ENCODE measurements at regions not wholly inside any gene's neighbourhood (a gene's known extent, or its start where the extent isn't known, plus 50 kb on each side); places are given as distances from the start of the nearest gene placed in this dataset.
"Not testable (repeated sequence)": the region's sequence is repeated elsewhere in the genome, so short reads cannot be mapped to it uniquely, and the experiment has no call there.

DNA sequence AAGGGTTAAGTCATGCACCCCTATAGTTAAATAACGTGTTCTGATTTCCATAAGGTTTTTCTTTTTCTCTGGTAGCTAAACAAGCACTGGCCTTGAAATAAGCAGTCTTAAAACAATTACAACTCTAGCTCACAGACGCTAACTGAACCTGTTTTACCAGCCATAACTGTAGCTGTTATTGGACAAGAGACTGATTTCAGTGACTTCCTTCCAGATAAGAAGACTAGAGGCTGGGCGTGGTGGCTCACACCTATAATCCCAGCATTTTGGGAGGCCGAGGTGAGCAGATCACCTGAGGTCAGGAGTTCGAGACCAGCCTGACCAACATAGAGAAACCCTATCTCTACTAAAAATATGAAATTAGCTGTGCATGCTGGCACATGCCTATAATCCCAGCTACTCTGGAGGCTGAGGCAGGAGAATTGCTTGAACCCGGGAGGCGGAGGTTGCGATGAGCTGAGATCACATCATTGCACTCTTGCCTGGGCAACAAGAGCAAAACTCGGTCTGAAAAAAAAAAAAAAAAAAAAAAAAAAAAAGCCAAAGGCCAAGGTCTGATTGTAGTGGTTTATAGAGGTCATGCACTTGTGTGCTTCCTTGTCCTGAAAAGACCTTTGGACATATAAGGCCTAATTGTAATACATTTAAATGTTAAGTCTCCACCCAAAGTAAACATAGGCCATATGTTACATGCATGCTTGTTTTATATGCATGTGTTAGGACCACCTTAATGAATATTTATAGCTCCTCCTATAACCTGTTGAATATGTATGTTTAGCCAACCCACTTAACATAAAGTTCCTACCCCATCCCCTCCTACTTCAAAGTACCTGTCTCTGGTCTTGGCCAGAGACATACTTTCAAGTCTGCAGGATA, 319.5 kb upstream of the CA10 start:
- POLR2A ChIA-PET = no interaction called here
- CTCF ChIA-PET = interaction anchor here (0.7 kb wide), 1 partner anchor 710 kb away, joined by 5 read pairs; no protein-coding TSS in a partner anchor

- POLR2A ChIA-PET = no interaction called here
- CTCF ChIA-PET = no interaction called here
Measured at GRCh38 chr17:52476638-52477313, 318.3 kb upstream of the CA10 start.

DNA sequence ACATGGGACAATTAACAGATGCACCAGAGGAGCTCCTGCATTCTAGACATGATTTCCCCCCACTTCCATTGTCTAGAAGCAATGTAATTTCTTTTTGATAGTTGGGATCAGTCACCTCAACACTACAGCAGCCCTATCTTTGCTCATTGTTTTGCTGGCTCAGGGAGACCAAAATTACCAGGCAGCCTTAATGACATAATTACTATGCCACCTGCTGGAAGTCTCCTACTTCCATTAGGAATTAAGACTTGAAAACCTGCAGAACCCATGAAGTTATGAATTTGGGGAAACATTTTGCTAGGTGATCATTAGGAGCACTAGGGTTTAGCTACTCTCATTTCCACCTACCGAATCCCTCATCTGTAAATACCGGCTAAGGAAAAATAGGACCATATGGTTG, 312.0 kb upstream of the CA10 start:
- CTCF ChIA-PET = interaction anchor here (0.6 kb wide), 1 partner anchor 100 kb away, joined by 3 read pairs; no protein-coding TSS in a partner anchor
- POLR2A ChIA-PET = no interaction called here

DNA sequence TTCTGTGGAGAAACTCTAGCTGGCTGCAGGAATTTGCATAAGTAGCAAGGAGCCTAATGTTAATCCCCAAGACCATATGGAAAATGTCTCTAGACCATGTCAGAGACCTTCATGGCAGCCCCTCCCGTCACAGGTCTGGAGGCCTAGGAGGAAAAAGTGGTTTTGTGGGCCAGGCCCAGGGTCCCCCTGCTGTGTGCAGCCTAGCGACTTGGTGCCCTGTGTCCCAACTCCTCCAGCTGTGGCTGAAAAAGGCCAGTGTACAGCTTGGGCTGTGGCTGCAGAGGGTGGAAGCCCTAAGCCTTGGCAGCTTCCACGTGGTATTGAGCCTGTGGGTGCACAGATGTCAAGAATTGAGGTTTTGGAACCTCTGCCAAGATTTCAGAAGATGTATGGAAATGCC, 306.9 kb upstream of the CA10 start:
- POLR2A ChIA-PET = no interaction called here
- CTCF ChIA-PET = no interaction called here

GRCh38 chr17:52451294-52451861, 292.9 kb upstream of the CA10 start:
- ChIA-PET CTCF (no interaction called here), POLR2A (no interaction called here)

DNA sequence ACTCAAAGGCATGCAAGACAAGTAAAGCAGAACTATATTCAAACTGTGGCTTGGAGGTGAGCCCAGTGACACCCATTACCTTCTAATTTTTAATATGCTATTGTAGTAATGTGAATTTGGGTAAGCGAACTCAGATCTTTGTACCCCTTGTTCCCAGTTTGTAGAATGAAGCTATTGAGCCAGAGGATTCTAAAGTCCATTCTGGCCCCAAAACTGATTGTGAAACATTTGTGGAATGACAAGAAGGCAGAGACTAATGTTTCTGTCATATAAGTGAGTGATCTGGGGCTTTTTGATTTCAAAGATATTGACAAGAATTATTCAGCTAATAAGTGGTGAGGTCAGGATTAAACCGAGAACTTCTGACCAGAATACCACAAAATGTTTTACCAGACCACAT, 283.8 kb upstream of the CA10 start:
- CTCF ChIA-PET = no interaction called here
- POLR2A ChIA-PET = no interaction called here

DNA sequence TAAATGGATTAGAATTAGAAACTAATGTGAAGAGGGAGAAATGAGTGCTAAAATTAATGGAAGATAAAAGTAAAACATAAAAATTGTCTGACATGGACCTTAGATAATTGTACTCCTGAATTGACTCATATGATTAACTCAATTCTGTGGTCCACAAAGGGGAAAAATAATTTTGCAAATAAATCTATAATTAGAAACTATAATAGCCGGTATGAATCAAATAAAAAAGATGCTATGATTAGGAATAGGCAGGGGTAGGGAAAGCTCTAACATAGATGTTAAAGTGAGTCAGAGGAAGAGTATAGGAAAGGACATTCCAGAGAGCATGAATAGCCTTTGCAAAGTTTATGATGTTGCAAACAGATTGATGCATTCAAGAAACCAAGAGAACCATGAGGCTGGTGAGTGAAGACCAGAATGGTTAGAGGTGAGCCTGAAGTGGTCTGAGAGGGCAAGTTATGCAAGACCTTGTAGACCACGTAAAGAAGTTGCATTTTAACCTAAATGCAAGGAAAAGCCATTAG, 262.1 kb upstream of the CA10 start:
- ChIA-PET POLR2A (no interaction called here), CTCF (no interaction called here)

DNA sequence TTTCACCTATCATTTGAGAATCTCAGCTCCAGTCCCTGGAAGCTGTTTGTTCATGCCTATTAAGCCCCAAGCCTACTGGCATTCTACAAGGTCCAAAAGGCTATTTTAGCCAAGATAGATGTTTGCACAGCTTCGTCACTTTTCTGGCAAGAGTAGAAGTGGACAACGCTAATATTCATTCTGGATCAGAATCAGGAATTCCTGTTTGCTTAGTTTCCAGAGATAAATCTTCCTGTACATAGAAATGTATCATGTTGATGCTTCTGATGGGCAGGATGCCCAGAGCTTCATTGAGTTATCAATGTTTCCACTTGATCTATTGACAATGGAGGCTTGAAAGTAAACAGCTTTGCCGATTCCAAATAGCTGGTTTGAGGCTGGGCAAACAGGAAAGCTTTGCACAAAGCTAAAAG, 260.7 kb upstream of the CA10 start:
- POLR2A ChIA-PET = no interaction called here
- CTCF ChIA-PET = no interaction called here

DNA sequence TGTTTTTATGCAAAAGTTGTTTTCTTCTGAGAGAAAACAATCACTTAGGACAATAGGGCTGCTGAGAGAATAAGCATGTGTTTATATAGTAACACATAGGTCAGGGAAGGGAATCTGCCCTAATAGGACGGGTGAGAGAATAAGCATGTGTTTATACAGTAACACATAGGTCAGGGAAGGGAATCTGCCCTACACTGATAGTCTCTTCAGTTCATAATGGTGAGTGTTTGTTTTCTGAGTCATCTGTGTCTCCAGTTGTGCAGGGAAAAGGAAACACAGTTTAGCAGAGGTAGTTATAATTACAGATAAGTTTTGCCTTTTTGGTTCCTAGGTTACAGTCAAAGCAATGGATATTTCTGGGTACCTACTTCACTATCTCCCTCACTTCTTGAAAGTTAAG, 252.3 kb upstream of the CA10 start:
- ChIA-PET CTCF (no interaction called here), POLR2A (no interaction called here)

- CTCF ChIA-PET, POLR2A ChIA-PET: not testable (repeated sequence)
Measured at GRCh38 chr17:52409222-52409621, 250.7 kb upstream of the CA10 start.

- POLR2A ChIA-PET = no interaction called here
- CTCF ChIA-PET = no interaction called here
Measured at GRCh38 chr17:52395308-52395707, 236.8 kb upstream of the CA10 start.

DNA sequence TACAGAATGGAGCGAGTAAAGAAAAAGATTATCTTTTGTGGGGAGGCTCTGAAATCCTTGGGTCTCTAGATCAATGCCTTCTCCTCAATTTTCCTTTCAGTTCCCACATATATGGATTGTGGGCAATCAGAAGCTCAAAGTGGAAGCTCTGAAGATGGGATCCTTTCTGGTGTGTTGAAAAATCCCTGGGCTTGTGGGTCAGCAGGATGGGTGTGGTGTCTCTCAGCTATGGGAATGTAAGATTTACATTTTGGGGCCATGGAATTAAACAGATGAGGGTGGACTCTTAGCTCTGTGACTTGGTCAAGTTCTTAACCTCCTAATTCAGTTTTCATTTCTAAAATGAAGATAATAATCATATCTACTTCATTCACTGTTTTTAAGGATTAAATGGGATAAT, 231.9 kb upstream of the CA10 start:
- ChIA-PET POLR2A (no interaction called here), CTCF (no interaction called here)

DNA sequence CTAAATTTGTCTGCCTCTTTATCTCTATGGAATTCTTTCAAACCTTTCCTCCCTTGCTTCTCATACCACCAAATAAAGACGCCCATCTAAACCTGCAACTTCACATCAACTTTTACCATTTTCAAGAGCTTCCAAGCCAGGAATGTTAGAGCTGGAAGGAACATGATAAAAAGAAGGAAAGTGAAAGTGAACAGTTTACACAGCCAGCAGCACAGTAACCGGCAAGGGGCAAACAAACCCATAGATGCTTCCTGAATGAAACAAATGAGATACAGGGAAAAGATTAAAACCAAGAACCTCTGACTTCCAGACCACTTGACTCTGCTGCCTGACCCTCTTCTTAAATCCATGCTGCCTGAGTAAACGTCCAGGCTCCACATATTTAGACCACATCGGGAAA, 231.1 kb upstream of the CA10 start:
- ChIA-PET CTCF (no interaction called here), POLR2A (no interaction called here)

- CTCF ChIA-PET = no interaction called here
Measured at GRCh38 chr17:52388941-52389340, 230.4 kb upstream of the CA10 start.

GRCh38 chr17:52384695-52385094, 226.2 kb upstream of the CA10 start:
- CTCF ChIA-PET = no interaction called here
- POLR2A ChIA-PET = no interaction called here

More at GRCh38 chr17:52388941-52389340, 230.4 kb upstream of the CA10 start:
- POLR2A ChIA-PET = no interaction called here

- ChIA-PET CTCF (no interaction called here), POLR2A (no interaction called here)
Measured at GRCh38 chr17:52383493-52384100, 225.1 kb upstream of the CA10 start.

DNA sequence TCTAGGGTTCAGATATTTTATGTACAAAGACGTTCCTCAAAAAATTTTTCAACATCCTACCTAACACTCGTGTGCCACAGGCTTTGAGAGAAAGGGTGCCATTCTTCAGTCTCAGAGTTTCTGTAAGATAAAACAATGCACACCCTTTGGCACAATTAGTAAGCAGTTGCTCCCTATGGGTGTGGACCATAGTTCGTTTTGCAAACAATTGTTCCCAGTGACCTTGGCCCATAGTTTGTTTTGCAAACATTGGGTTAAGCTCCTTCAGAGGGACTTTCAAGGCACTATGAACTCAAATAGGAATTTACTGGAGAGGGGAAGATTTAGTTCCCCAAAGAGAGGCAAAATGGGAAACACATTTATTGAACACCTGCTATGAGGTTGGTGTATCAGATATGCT, 220.3 kb upstream of the CA10 start:
- ChIA-PET POLR2A (no interaction called here), CTCF (no interaction called here)

- POLR2A ChIA-PET = no interaction called here
- CTCF ChIA-PET = no interaction called here
Measured at GRCh38 chr17:52376137-52376536, 217.6 kb upstream of the CA10 start.

DNA sequence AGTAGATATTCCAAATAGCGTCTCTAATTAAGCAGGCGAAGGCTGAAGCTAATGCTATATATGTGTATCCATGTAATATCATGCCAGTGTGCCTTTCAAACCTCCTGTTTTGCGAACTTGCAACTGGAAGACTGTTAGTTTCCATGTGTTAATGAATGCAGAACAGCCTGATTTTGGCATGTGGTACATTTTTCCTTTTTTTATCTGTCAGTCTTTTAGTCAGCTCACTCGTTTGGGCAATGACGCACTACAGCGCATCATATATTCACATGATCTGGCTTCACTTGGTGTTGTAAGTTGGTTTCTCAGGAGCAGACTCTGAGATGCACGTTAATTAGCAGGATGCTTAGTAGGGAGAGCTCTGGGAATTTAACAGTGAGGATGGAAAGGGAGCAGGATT, 210.4 kb upstream of the CA10 start:
- ChIA-PET CTCF (no interaction called here), POLR2A (no interaction called here)

DNA sequence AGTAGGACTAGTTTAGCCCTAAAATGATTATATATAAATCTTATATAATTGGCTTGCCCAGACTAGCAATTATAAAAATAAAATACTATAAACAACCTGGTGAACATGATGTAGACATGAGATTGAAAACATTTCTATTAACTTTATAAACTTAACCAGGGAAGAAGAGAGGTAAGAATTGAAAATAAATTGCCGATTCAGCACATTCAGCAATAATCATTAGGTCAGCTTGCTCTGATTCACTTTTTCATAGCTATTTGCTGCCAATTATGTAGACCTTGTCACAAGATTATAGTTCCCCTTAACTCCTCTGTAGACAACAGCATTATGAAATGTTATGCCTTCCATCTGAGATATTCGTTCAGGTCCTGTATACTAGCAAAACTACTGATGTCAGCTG, 199.3 kb upstream of the CA10 start:
- CTCF ChIA-PET = no interaction called here
- POLR2A ChIA-PET = no interaction called here

- CTCF ChIA-PET = no interaction called here
Measured at GRCh38 chr17:52336796-52337195, 178.3 kb upstream of the CA10 start.

More at GRCh38 chr17:52336796-52337195, 178.3 kb upstream of the CA10 start:
- POLR2A ChIA-PET = no interaction called here
